ENCODE measurements at regions not wholly inside any gene's neighbourhood (a gene's known extent, or its start where the extent isn't known, plus 50 kb on each side); places are given as distances from the start of the nearest gene placed in this dataset.
A peak's percentile ranks its signal among the peaks of the same experiment; 100 is the strongest.
"Not testable (repeated sequence)": the region's sequence is repeated elsewhere in the genome, so short reads cannot be mapped to it uniquely, and the experiment has no call there.

GRCh38 chr5:118111956-118112355 lies 876.4 kb downstream of the DTWD2 start:
- no peak overlapping the region for H3K4me3 ChIP-seq (ENCODE audit: low read length)
- DNase-seq (ENCODE audit: low read depth), result no peak

GRCh38 chr5:118107246-118107645 lies 881.1 kb downstream of the DTWD2 start:
- DNase-seq (ENCODE audit: low read depth); H3K4me3 ChIP-seq (ENCODE audit: low read length): not testable (repeated sequence)

More at GRCh38 chr5:118111956-118112355, 876.4 kb downstream of the DTWD2 start:
- no peak for TF ChIP-seq CTCF (conservative IDR thresholded peaks at IDR 0.05; ENCODE audit: low read depth, low read length)

GRCh38 chr5:118098716-118099115 lies 889.6 kb downstream of the DTWD2 start:
- no peak for DNase-seq (ENCODE audit: low read depth)
- no peak for TF ChIP-seq CTCF (conservative IDR thresholded peaks at IDR 0.05; ENCODE audit: low read depth, low read length)
- no peak overlapping the region for H3K4me3 ChIP-seq (ENCODE audit: low read length)

- peak; percentile 34 for DNase-seq (ENCODE audit: low read depth)
- TF ChIP-seq CTCF (conservative IDR thresholded peaks at IDR 0.05; ENCODE audit: low read depth, low read length), result no peak
- no peak overlapping the region for H3K4me3 ChIP-seq (ENCODE audit: low read length)
Measured at GRCh38 chr5:118095115-118095514, 893.2 kb downstream of the DTWD2 start.

- no peak for DNase-seq (ENCODE audit: low read depth)
- TF ChIP-seq CTCF (conservative IDR thresholded peaks at IDR 0.05; ENCODE audit: low read depth, low read length), result no peak
Measured at GRCh38 chr5:118088448-118088847, 899.9 kb downstream of the DTWD2 start.

GRCh38 chr5:118076490-118076889 lies 911.9 kb downstream of the DTWD2 start:
- DNase-seq (ENCODE audit: low read depth), result no peak
- no peak overlapping the region for H3K4me3 ChIP-seq (ENCODE audit: low read length)
- no peak for TF ChIP-seq CTCF (conservative IDR thresholded peaks at IDR 0.05; ENCODE audit: low read depth, low read length)

More at GRCh38 chr5:118088448-118088847, 899.9 kb downstream of the DTWD2 start:
- no peak overlapping the region for H3K4me3 ChIP-seq (ENCODE audit: low read length)

GRCh38 chr5:118070041-118070440 lies 918.3 kb downstream of the DTWD2 start:
- no peak overlapping the region for H3K4me3 ChIP-seq (ENCODE audit: low read length)
- no peak for DNase-seq (ENCODE audit: low read depth)
- TF ChIP-seq CTCF (conservative IDR thresholded peaks at IDR 0.05; ENCODE audit: low read depth, low read length), result no peak

- DNase-seq (ENCODE audit: low read depth), result no peak
- no peak overlapping the region for H3K4me3 ChIP-seq (ENCODE audit: low read length)
- no peak for TF ChIP-seq CTCF (conservative IDR thresholded peaks at IDR 0.05; ENCODE audit: low read depth, low read length)
Measured at GRCh38 chr5:118069452-118069851, 918.9 kb downstream of the DTWD2 start.
